22Rv1 (cell line): ENCODE measurements at regions not wholly inside any gene's neighbourhood (a gene's known extent, or its start where the extent isn't known, plus 50 kb on each side); places are given as distances from the start of the nearest gene placed in this dataset.

Experiments used
- H3K27ac ChIP-seq: fragments of 450-650 bp; 2 replicates; pipeline ENCODE4 v1.5.1; 2017
- ZFX ChIP-seq: fragments of 450-650 bp; IDR thresholded peaks from 2 replicates; pipeline ENCODE4 v1.6.1; 2017; ENCODE audit warnings: antibody characterized with exemption, borderline replicate concordance
- TF ChIP-seq, protein P1 (sequence below): fragments of 450-650 bp; IDR thresholded peaks from 2 replicates; pipeline ENCODE4 v1.5.1; 2017; ENCODE audit warnings: mild to moderate bottlenecking

DNA sequence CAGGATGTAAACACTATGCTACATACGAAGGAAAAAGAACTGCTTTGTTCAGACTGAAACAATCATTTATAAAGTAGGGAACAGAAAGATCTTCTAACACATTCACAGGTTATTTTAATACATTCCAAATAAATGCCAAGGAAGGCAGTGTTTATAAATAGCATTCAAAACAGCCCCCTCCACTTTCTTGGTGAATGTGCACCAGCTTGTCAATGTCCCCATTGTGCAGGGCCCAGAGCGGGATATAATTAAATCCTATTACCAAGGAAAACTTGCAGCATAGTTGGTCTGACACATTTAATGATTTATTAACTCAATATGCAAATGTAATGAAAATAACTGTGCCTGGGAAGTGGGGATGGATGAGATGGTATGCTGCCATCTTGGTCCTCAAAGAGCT, 135.9 kb upstream of the RAD23B start:
- H3K27ac ChIP-seq, result no peak overlapping the region
- TF ChIP-seq, protein P1, sequence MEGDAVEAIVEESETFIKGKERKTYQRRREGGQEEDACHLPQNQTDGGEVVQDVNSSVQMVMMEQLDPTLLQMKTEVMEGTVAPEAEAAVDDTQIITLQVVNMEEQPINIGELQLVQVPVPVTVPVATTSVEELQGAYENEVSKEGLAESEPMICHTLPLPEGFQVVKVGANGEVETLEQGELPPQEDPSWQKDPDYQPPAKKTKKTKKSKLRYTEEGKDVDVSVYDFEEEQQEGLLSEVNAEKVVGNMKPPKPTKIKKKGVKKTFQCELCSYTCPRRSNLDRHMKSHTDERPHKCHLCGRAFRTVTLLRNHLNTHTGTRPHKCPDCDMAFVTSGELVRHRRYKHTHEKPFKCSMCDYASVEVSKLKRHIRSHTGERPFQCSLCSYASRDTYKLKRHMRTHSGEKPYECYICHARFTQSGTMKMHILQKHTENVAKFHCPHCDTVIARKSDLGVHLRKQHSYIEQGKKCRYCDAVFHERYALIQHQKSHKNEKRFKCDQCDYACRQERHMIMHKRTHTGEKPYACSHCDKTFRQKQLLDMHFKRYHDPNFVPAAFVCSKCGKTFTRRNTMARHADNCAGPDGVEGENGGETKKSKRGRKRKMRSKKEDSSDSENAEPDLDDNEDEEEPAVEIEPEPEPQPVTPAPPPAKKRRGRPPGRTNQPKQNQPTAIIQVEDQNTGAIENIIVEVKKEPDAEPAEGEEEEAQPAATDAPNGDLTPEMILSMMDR, result no peak
- no peak for TF ChIP-seq ZFX

GRCh38 chr9:107148216-107148615, 134.9 kb upstream of the RAD23B start:
- H3K27ac ChIP-seq, result no peak overlapping the region
- TF ChIP-seq, protein P1, result no peak
- no peak for TF ChIP-seq ZFX

DNA sequence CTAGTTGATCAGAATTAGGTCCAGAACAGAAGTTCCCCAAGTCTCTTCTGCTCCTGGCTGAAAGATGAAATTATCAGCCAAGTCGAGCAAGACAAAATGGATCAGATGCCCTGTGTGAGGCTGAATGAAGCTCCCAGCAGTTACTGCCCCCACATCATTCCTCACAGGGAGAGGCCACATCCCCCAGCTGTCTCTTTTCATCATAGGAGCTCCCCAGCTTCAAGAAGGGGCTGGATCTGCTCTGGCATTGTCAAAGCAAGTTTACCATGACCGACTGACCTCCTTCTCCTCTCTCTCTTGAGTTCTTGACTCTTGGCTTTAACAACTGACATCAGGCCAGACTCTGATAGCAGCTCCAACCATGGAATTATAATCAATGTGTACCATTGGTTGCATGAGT, 133.3 kb upstream of the RAD23B start:
- TF ChIP-seq, protein P1, result no peak
- TF ChIP-seq ZFX, result no peak
- H3K27ac ChIP-seq, result no peak overlapping the region

GRCh38 chr9:107153336-107153735, 129.7 kb upstream of the RAD23B start:
- no peak for TF ChIP-seq ZFX
- TF ChIP-seq, protein P1, result no peak
- no peak overlapping the region for H3K27ac ChIP-seq

DNA sequence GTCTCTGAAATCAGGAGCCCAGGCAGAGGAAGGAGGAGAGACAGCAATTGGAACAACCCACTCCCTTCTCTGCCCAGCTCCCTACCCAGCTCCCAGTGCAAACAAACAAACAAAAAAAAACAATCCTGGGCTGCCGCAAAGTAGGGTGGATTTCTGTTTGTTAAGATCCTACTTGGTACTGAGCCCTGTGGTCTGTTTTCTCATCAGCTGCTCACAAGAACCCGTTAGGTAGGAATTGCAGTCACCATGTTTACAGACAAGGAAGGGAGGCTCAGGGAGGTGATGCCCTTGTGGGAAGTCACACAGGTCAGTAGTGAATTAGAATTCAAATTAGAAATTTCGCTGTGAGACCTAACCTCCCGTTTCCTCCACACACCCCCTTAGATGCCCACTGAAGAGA, 128.8 kb upstream of the RAD23B start:
- no peak overlapping the region for H3K27ac ChIP-seq
- TF ChIP-seq, protein P1, result no peak
- no peak for TF ChIP-seq ZFX

DNA sequence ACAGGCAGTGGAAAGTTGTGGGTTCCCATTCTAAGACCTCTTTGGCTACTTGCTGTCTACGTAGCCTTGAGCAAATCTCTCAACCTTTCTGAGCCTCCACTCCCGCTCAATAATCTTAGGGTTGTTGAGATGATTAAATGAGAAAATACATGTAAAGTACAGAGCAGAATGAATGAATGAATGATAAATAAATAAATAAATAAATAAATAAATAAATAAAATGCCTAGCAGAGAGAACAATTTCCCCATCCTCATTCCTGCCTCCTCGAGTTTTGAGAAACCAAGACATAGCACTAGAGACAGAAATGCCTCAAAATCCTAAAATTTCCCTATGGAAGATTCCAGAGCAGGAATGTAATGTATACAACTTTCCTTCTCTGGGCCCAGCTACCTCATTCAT, 128.3 kb upstream of the RAD23B start:
- H3K27ac ChIP-seq, result no peak overlapping the region
- TF ChIP-seq ZFX, result no peak
- TF ChIP-seq, protein P1, result no peak

DNA sequence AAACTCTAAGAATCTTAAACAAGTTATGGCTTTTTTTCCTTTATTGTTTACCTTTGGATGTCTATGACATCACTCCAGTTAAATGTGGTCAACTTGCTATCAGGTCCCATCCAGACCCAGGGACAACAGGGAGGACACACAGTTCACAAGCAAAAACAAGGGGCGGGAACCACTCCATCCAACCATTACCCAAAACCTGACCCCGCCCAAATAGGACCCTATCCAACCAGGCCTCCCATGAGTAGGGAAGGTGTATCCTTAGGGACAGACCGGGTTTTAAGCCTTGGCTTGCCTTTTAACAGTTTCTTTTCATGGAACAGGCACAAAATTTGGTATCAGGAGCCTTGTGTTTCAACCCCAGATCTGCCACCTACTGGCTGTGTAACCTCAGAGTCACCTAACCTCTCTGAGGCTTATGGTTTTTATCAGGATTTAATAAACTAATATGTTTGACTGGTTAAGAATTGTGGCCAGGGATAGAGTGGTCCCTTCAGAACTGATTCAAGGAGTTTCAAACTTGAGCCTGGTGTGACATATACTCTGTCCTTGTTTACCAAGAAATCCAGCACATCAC, 127.7 kb upstream of the RAD23B start:
- H3K27ac ChIP-seq, result no peak overlapping the region
- TF ChIP-seq, protein P1, result peak; percentile 27; the same call in 1 of the 2 replicates
- no peak for TF ChIP-seq ZFX
